HepG2 (cell line): ENCODE measurements at regions not wholly inside any gene's neighbourhood (a gene's known extent, or its start where the extent isn't known, plus 50 kb on each side); places are given as distances from the start of the nearest gene placed in this dataset.

Source experiments
- ATAC-seq: fragments of 200-7000 bp; cut with Tn5 transposase; 3 replicates; pipeline ENCODE4 v1.9.1; 2020; ENCODE audit warnings: mild to moderate bottlenecking, moderate library complexity
- BruUV-seq: library from RNA; stranded (reverse); fragments of 400-500 nt; replicated peaks from 2 replicates; lab custom pipeline; 2021; lab: Mats Ljungman, UMichigan
- CTCF ChIA-PET: fragments of 300-600 bp; formaldehyde crosslinking; extraction: SDS; loops from one replicate; lab custom pipeline; 2021; ENCODE audit warnings: low total read pairs, inconsistent platforms, low intra/inter-chr PET ratio; lab: Yijun Ruan, JAX
- POLR2A ChIA-PET: fragments of 350-600 bp; sonication (Branson Sonifier 250); formaldehyde crosslinking; loops from one replicate; lab custom pipeline; 2020; ENCODE audit warnings: antibody characterized with exemption, inconsistent platforms; lab: Yijun Ruan, JAX
- DNase-seq: peaks from one replicate; pipeline ENCODE4 v3.0.0-alpha.2; 2015; ENCODE audit warnings: low spot score
- FAIRE-seq: peaks from 3 replicates; lab custom pipeline; 2011; peaks lifted over from hg19 to GRCh38; lab: Jason Lieb, UNC
- H2AFZ ChIP-seq: one replicate; pipeline ENCODE4 v1.6.1; 2011; ENCODE audit warnings: low read length, inconsistent platforms
- H3K27ac ChIP-seq: fragments of 300-600 bp; 3 replicates; pipeline ENCODE4 v1.8.0; 2011; ENCODE audit warnings: mixed run types, mild to moderate bottlenecking, mixed read lengths, low read length, inconsistent platforms; ENCODE audit not compliant: insufficient read depth; ENCODE audit errors: extremely low read length
- H3K27me3 ChIP-seq, 2 experiments: fragments of 200-600 bp in 1 of 2; 2 replicates in 1 of 2; 3 replicates in 1 of 2; pipeline versions ENCODE4 v1.6.0 to v1.8.0; 2011; ENCODE audit warnings: low read length in 2 of 2, mild to moderate bottlenecking in 2 of 2, moderate library complexity in 2 of 2, inconsistent platforms in 1 of 2; ENCODE audit not compliant: insufficient read depth in 2 of 2, control insufficient read depth in 1 of 2
- H3K36me3 ChIP-seq, 2 experiments: fragments of 200-600 bp in 1 of 2; replicated peaks in 1 of 2; 2 replicates in 1 of 2; 3 replicates in 1 of 2; pipeline versions ENCODE4 v1.5.1 to v1.8.0; 2011; ENCODE audit warnings: low read length in 2 of 2, inconsistent platforms in 1 of 2; ENCODE audit not compliant: insufficient read depth in 2 of 2, control insufficient read depth in 1 of 2
- H3K4me1 ChIP-seq: 2 replicates; pipeline ENCODE4 v1.5.1; 2012; ENCODE audit warnings: low read length, inconsistent platforms; ENCODE audit not compliant: insufficient read depth
- H3K4me2 ChIP-seq: 2 replicates; pipeline ENCODE4 v1.6.0; 2011; ENCODE audit warnings: low read depth, low read length, inconsistent platforms
- H3K4me3 ChIP-seq, 3 experiments: fragments of 200-600 bp in 1 of 3; sonication (generic), shearing (Covaris generic) in 1 of 3; replicated peaks in 1 of 3; 2 replicates each; pipeline ENCODE4 v1.5.1; 2011 to 2016; ENCODE audit warnings: low read length in 3 of 3, inconsistent platforms in 2 of 3, low read depth in 2 of 3, mild to moderate bottlenecking in 2 of 3, control low read depth in 1 of 3, mixed read lengths in 1 of 3; ENCODE audit not compliant: insufficient read depth in 1 of 3
- H3K79me2 ChIP-seq: one replicate; pipeline ENCODE4 v1.6.1; 2011; ENCODE audit warnings: low read length, inconsistent platforms; ENCODE audit not compliant: insufficient read depth
- H3K9ac ChIP-seq: 2 replicates; pipeline ENCODE4 v1.6.0; 2011; ENCODE audit warnings: mild to moderate bottlenecking, low read depth, low read length, inconsistent platforms; ENCODE audit not compliant: insufficient read depth
- H3K9me3 ChIP-seq: 2 replicates; pipeline ENCODE4 v1.5.1; 2012; ENCODE audit warnings: mild to moderate bottlenecking, low read length
- H4K20me1 ChIP-seq: 2 replicates; pipeline ENCODE4 v1.6.0; 2011; ENCODE audit warnings: inconsistent platforms, mild to moderate bottlenecking, low read length, moderate library complexity; ENCODE audit not compliant: insufficient read depth
- AFF4 ChIP-seq: sonication (generic); formaldehyde crosslinking; IDR thresholded peaks from 2 replicates; pipeline ENCODE4 v1.4.0; 2020; ENCODE audit warnings: missing genetic modification reagents
- CBX2 ChIP-seq, 2 experiments: fragments of 200-600 bp in 1 of 2; sonication (generic); formaldehyde crosslinking in 1 of 2; IDR thresholded peaks; 2 replicates each; pipeline versions ENCODE4 v1.7.0 to v1.8.1; 2018 to 2022; ENCODE audit warnings: low read depth in 2 of 2, low read length in 1 of 2, mild to moderate bottlenecking in 1 of 2, missing genetic modification reagents in 1 of 2
- ETV6 ChIP-seq: sonication (generic); formaldehyde crosslinking; conservative IDR thresholded peaks from 2 replicates; pipeline ENCODE4 v1.4.0; 2020; ENCODE audit warnings: missing genetic modification reagents
- HNRNPK ChIP-seq: fragments of 200-400 bp; formaldehyde crosslinking; IDR thresholded peaks from 2 replicates; pipeline ENCODE4 v1.6.1; 2018; ENCODE audit warnings: low read length, low read depth, moderate library complexity, mild to moderate bottlenecking; ENCODE audit not compliant: poor library complexity, severe bottlenecking
- HOXA5 ChIP-seq: sonication (generic); formaldehyde crosslinking; IDR thresholded peaks from 2 replicates; pipeline ENCODE4 v1.4.0; 2020; ENCODE audit warnings: missing genetic modification reagents
- JUN ChIP-seq: sonication (generic); formaldehyde crosslinking; IDR thresholded peaks from 2 replicates; pipeline ENCODE4 v1.4.0; 2020; ENCODE audit warnings: mild to moderate bottlenecking, missing genetic modification reagents
- NFKB2 ChIP-seq: sonication (generic); formaldehyde crosslinking; IDR thresholded peaks from 2 replicates; pipeline ENCODE4 v1.4.0; 2020; ENCODE audit warnings: missing genetic modification reagents, borderline replicate concordance
- PHF21A ChIP-seq: sonication (generic); formaldehyde crosslinking; IDR thresholded peaks from 2 replicates; pipeline ENCODE4 v1.5.0; 2020; ENCODE audit warnings: mild to moderate bottlenecking, missing genetic modification reagents
- POLR2AphosphoS2 ChIP-seq: IDR thresholded peaks from 2 replicates; pipeline ENCODE4 v1.6.1; 2011; ENCODE audit warnings: low read depth, low read length, improper control_type of control experiment
- SAP130 ChIP-seq: IDR thresholded peaks from 2 replicates; pipeline ENCODE4 v1.6.1; 2016; ENCODE audit warnings: low read depth
- THAP7 ChIP-seq: sonication (generic); formaldehyde crosslinking; IDR thresholded peaks from 2 replicates; pipeline ENCODE4 v1.8.1; 2023; ENCODE audit warnings: mild to moderate bottlenecking, missing genetic modification reagents
- U2AF2 ChIP-seq: fragments of 200-400 bp; formaldehyde crosslinking; IDR thresholded peaks from 2 replicates; pipeline ENCODE4 v1.6.1; 2017; ENCODE audit warnings: low read depth, mild to moderate bottlenecking, low read length
- ZNF432 ChIP-seq: sonication (generic); formaldehyde crosslinking; IDR thresholded peaks from 2 replicates; pipeline ENCODE4 v1.5.0; 2020; ENCODE audit warnings: missing genetic modification reagents, mild to moderate bottlenecking, borderline replicate concordance
- ZNF468 ChIP-seq: sonication (generic); formaldehyde crosslinking; IDR thresholded peaks from 2 replicates; pipeline ENCODE4 v1.8.0; 2022; ENCODE audit warnings: mild to moderate bottlenecking, moderate library complexity, missing genetic modification reagents
- ZNF790 ChIP-seq: sonication (generic); formaldehyde crosslinking; IDR thresholded peaks from 2 replicates; pipeline ENCODE4 v1.8.0; 2022; ENCODE audit warnings: missing genetic modification reagents, mild to moderate bottlenecking, borderline replicate concordance
- WGBS: methylation state at CpG from one replicate; pipeline ENCODE4 v1.1.6; 2017; ENCODE audit warnings: low lambda C conversion rate; 5-methylcytosine and 5-hydroxymethylcytosine counted together
- in situ Hi-C: cut with HindIII; loops from 2 replicates; pipeline ENCODE4 v1.10.0; 2017; ENCODE audit warnings: low pct_unique_long_range_greater_than_20kb; ENCODE audit not compliant: extremely low pct_ligation_motif_present
- intact Hi-C: fragments of 100-400 bp; cut with micrococcal nuclease; formaldehyde crosslinking; loops from one replicate; pipeline ENCODE4 v1.10.0; 2022; ENCODE audit not compliant: unreplicated experiment
- TF ChIP-seq, protein P1 (sequence below): sonication (generic); formaldehyde crosslinking; conservative IDR thresholded peaks from 2 replicates; pipeline ENCODE4 v1.4.0; 2020; ENCODE audit warnings: missing genetic modification reagents
- TF ChIP-seq, protein P2 (sequence below): fragments of 450-650 bp; IDR thresholded peaks from 2 replicates; pipeline ENCODE4 v1.6.1; 2016

DNA sequence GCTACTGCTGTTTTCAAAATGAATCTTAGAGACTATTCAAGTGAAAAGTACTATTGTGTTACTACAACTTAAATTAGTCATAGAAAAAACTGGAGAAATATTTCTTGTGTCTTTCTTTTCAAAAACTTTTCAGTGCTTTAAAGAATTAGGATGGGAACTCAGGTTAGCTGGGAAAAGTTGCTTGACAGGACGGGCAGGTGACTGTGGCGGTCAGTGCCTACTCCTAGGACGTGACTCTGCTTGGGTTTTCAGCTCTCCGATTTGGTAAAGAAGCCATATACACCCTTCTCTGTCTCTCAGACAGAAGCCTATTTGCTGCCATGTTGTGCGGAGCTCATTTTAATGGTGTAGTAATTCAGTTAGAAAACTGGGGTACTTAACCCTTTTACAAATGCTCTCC, 89.8 kb upstream of the CACNA2D3 start (continued):
- TF ChIP-seq, protein P1, sequence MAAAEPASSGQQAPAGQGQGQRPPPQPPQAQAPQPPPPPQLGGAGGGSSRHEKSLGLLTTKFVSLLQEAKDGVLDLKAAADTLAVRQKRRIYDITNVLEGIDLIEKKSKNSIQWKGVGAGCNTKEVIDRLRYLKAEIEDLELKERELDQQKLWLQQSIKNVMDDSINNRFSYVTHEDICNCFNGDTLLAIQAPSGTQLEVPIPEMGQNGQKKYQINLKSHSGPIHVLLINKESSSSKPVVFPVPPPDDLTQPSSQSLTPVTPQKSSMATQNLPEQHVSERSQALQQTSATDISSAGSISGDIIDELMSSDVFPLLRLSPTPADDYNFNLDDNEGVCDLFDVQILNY (CRISPR knock-in tag): no peak
- no peak for TF ChIP-seq POLR2AphosphoS2
- no peak for TF ChIP-seq PHF21A
- TF ChIP-seq THAP7 (CRISPR knock-in tag): no peak
- TF ChIP-seq, protein P2, sequence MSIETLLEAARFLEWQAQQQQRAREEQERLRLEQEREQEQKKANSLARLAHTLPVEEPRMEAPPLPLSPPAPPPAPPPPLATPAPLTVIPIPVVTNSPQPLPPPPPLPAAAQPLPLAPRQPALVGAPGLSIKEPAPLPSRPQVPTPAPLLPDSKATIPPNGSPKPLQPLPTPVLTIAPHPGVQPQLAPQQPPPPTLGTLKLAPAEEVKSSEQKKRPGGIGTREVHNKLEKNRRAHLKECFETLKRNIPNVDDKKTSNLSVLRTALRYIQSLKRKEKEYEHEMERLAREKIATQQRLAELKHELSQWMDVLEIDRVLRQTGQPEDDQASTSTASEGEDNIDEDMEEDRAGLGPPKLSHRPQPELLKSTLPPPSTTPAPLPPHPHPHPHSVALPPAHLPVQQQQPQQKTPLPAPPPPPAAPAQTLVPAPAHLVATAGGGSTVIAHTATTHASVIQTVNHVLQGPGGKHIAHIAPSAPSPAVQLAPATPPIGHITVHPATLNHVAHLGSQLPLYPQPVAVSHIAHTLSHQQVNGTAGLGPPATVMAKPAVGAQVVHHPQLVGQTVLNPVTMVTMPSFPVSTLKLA: no peak
- no peak for TF ChIP-seq CBX2 (IDR thresholded peaks at IDR 0.05; ENCODE audit: low read depth, low read length)
- TF ChIP-seq CBX2 (CRISPR knock-in tag; IDR thresholded peaks at IDR 0.05; ENCODE audit: low read depth): no peak
- no peak for TF ChIP-seq JUN (CRISPR knock-in tag)
- no peak for TF ChIP-seq NFKB2 (CRISPR knock-in tag)
- TF ChIP-seq ETV6: no peak

DNA sequence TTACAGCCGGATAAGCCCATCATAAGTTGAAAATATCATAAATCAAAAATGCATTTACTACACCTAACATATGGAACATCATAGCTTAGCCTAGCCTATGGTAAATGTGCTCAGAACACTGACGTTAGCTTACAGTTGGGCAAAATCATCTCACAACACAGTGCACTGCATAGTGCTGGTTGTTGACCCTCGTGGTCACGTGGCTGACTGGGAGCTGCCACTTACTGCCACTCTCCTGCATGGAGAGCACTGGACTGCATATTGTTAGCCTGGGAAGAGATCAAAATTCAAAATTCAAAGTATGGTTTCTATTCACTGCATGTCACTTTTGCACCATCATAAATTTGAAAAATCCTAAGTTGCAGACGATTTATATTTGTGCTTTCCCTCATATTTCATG, 94.0 kb upstream of the CACNA2D3 start:
- Histone ChIP-seq H2AFZ (no peak overlapping the region), H4K20me1 (no peaks in the 10 kb centered on the region), H3K4me2 (no peak overlapping the region), H3K9me3 (no peaks in the 10 kb centered on the region), H3K79me2 (no peaks in the 10 kb centered on the region), H3K4me3 (no peak overlapping the region), H3K4me1 (no peaks in the 10 kb centered on the region), H3K27ac (no peak overlapping the region), H3K9ac (no peak overlapping the region), H3K36me3 (no peaks in the 10 kb centered on the region), H3K27me3 (no peaks in the 10 kb centered on the region; a peak in 1 of 5 replicates)
- DNase-seq: no peak
- 4% methylated on average over 3 of the region's 5 CpGs for WGBS
- CTCF ChIA-PET: no interaction called here
- no TSS peak for BruUV-seq
- no peak for FAIRE-seq
- POLR2A ChIA-PET: no interaction called here
- no peak for TF ChIP-seq ZNF790 (CRISPR knock-in tag)
- TF ChIP-seq HNRNPK: no peak
- TF ChIP-seq HOXA5 (CRISPR knock-in tag): no peak
- no peak for TF ChIP-seq ZNF468 (CRISPR knock-in tag)
- TF ChIP-seq U2AF2: no peak
- no peak for TF ChIP-seq ZNF432
- no peak for TF ChIP-seq AFF4 (CRISPR knock-in tag)
- TF ChIP-seq SAP130 (CRISPR knock-in tag): no peak
- in situ Hi-C loops: no loop called here
- ATAC-seq: no peak
- intact Hi-C loops: no loop called here
